Activated CD8-positive, alpha-beta T cell treated with anti-CD3 and anti-CD28 coated beads for 36 hours (primary cell): ENCODE measurements at regions not wholly inside any gene's neighbourhood (a gene's known extent, or its start where the extent isn't known, plus 50 kb on each side); places are given as distances from the start of the nearest gene placed in this dataset.

Experiments used
- ATAC-seq: fragments of 200-7000 bp; cut with Tn5 transposase; one replicate; pipeline ENCODE4 v1.10.0; 2021; ENCODE audit warnings: mild to moderate bottlenecking, moderate library complexity
- CTCF ChIA-PET: fragments of 350-600 bp; sonication (Branson Sonifier 250); formaldehyde crosslinking; loops from one replicate; lab custom pipeline; 2021; ENCODE audit warnings: antibody characterized with exemption; lab: Charles Lee
- POLR2A ChIA-PET: fragments of 350-600 bp; sonication (Branson Sonifier 250); formaldehyde crosslinking; loops from one replicate; lab custom pipeline; 2021; ENCODE audit warnings: antibody characterized with exemption; lab: Charles Lee
- DNase-seq: peaks from one replicate; pipeline ENCODE4 v3.0.0-alpha.2; 2020
- H3K27ac Mint-ChIP-seq: one replicate; pipeline ENCODE4 v1.8.0; 2021; ENCODE audit warnings: mild to moderate bottlenecking, mixed read lengths
- H3K27me3 Mint-ChIP-seq: one replicate; pipeline ENCODE4 v1.8.0; 2021; ENCODE audit warnings: mixed read lengths
- H3K36me3 Mint-ChIP-seq: one replicate; pipeline ENCODE4 v1.8.0; 2021; ENCODE audit warnings: low read depth, mixed read lengths
- H3K4me1 Mint-ChIP-seq: one replicate; pipeline ENCODE4 v1.8.0; 2021; ENCODE audit warnings: low read depth, mixed read lengths
- H3K4me3 Mint-ChIP-seq: one replicate; pipeline ENCODE4 v1.8.0; 2021; ENCODE audit warnings: mild to moderate bottlenecking, moderate library complexity, mixed read lengths
- H3K9me3 Mint-ChIP-seq: one replicate; pipeline ENCODE4 v1.8.0; 2021; ENCODE audit warnings: mixed read lengths
- CTCF ChIP-seq: fragments of 200-600 bp; IDR thresholded peaks from one replicate; pipeline ENCODE4 v1.8.0; 2022; ENCODE audit warnings: antibody characterized with exemption, mild to moderate bottlenecking
- intact Hi-C: fragments of 100-400 bp; cut with micrococcal nuclease; formaldehyde crosslinking; loops from one replicate; pipeline ENCODE4 v1.10.0; 2022

GRCh38 chr15:39471785-39472574, 108.9 kb upstream of the THBS1 start:
- Mint-ChIP-seq H3K4me1 (no peaks in the 10 kb centered on the region), H3K27ac (no peak overlapping the region), H3K36me3 (no peaks in the 10 kb centered on the region), H3K9me3 (no peaks in the 10 kb centered on the region), H3K27me3 (peaks cover 3% of the 10 kb centered on the region), H3K4me3 (no peak overlapping the region)
- ChIA-PET CTCF (no interaction called here), POLR2A (no interaction called here)
- DNase-seq: no peak
- intact Hi-C loops: no loop called here
- ATAC-seq: no peak
- TF ChIP-seq CTCF: no peak

- Mint-ChIP-seq H3K27ac (no peak overlapping the region), H3K4me3 (no peak overlapping the region), H3K4me1 (no peaks in the 10 kb centered on the region), H3K27me3 (peaks cover 3% of the 10 kb centered on the region), H3K36me3 (no peaks in the 10 kb centered on the region), H3K9me3 (no peaks in the 10 kb centered on the region)
- ATAC-seq (no peak), DNase-seq (no peak)
- CTCF ChIA-PET: no interaction called here
- POLR2A ChIA-PET: no interaction called here
- intact Hi-C loops: no loop called here
- TF ChIP-seq CTCF: no peak
Measured at GRCh38 chr15:39472621-39473297, 108.1 kb upstream of the THBS1 start.

GRCh38 chr15:39473298-39473947, 107.5 kb upstream of the THBS1 start:
- Mint-ChIP-seq H3K27me3 (peaks cover 3% of the 10 kb centered on the region), H3K4me1 (no peaks in the 10 kb centered on the region), H3K4me3 (no peak overlapping the region), H3K36me3 (no peaks in the 10 kb centered on the region), H3K9me3 (no peaks in the 10 kb centered on the region), H3K27ac (no peak overlapping the region)
- ATAC-seq (no peak), DNase-seq (no peak)
- intact Hi-C loops: no loop called here
- ChIA-PET CTCF (no interaction called here), POLR2A (no interaction called here)
- no peak for TF ChIP-seq CTCF

- Mint-ChIP-seq H3K4me3 (no peak overlapping the region), H3K4me1 (no peaks in the 10 kb centered on the region), H3K9me3 (no peaks in the 10 kb centered on the region), H3K27me3 (peaks cover 3% of the 10 kb centered on the region), H3K27ac (no peak overlapping the region), H3K36me3 (no peaks in the 10 kb centered on the region)
- intact Hi-C loops: no loop called here
- TF ChIP-seq CTCF: no peak
- POLR2A ChIA-PET: no interaction called here
- CTCF ChIA-PET: interaction anchor here (0.5 kb wide), 1 partner anchor 249 kb away, joined by 4 read pairs; no protein-coding TSS in a partner anchor
- ATAC-seq (no peak), DNase-seq (no peak)
Measured at GRCh38 chr15:39474657-39475056, 106.2 kb upstream of the THBS1 start.

- H3K36me3 Mint-ChIP-seq: no peaks in the 10 kb centered on the region
- H3K9me3 Mint-ChIP-seq: no peaks in the 10 kb centered on the region
- no peak for DNase-seq
- intact Hi-C loops: no loop called here
- ATAC-seq: no peak
- no peak overlapping the region for H3K27ac Mint-ChIP-seq
- TF ChIP-seq CTCF: no peak
- CTCF ChIA-PET: no interaction called here
- POLR2A ChIA-PET: no interaction called here
- no peak overlapping the region for H3K4me3 Mint-ChIP-seq
- no peaks in the 10 kb centered on the region for H3K27me3 Mint-ChIP-seq
- H3K4me1 Mint-ChIP-seq: no peaks in the 10 kb centered on the region
Measured at GRCh38 chr15:39478996-39479395, 101.9 kb upstream of the THBS1 start.
